Calu3 (cell line): ENCODE measurements at regions not wholly inside any gene's neighbourhood (a gene's known extent, or its start where the extent isn't known, plus 50 kb on each side); places are given as distances from the start of the nearest gene placed in this dataset.

Experiments
- BruUV-seq: library from RNA; stranded (reverse); fragments of 400-500 nt; replicated peaks from 2 replicates; lab custom pipeline; 2021; lab: Mats Ljungman, UMichigan
- CTCF ChIA-PET: fragments of 300-600 bp; sonication (Branson Sonifier 250); formaldehyde crosslinking; loops from one replicate; lab custom pipeline; 2022; ENCODE audit warnings: antibody characterized with exemption; lab: Charles Lee
- DNase-seq: peaks from one replicate; pipeline ENCODE4 v3.0.0; 2022
- H3K27ac Mint-ChIP-seq: one replicate; pipeline ENCODE4 v1.8.0; 2022; ENCODE audit warnings: mixed read lengths; ENCODE audit not compliant: unreplicated experiment
- H3K27me3 Mint-ChIP-seq: one replicate; pipeline ENCODE4 v1.8.0; 2022; ENCODE audit warnings: mixed read lengths; ENCODE audit not compliant: unreplicated experiment
- H3K36me3 Mint-ChIP-seq: one replicate; pipeline ENCODE4 v1.8.0; 2022; ENCODE audit warnings: mild to moderate bottlenecking, moderate library complexity, mixed read lengths; ENCODE audit not compliant: insufficient read depth, unreplicated experiment
- H3K4me1 Mint-ChIP-seq: one replicate; pipeline ENCODE4 v1.8.0; 2022; ENCODE audit warnings: mild to moderate bottlenecking, low read depth, mixed read lengths; ENCODE audit not compliant: unreplicated experiment
- H3K4me3 Mint-ChIP-seq: one replicate; pipeline ENCODE4 v1.8.0; 2022; ENCODE audit warnings: mild to moderate bottlenecking, low read depth, moderate library complexity, mixed read lengths; ENCODE audit not compliant: unreplicated experiment
- H3K9me3 Mint-ChIP-seq: one replicate; pipeline ENCODE4 v1.8.0; 2022; ENCODE audit warnings: low read depth, mixed read lengths; ENCODE audit not compliant: unreplicated experiment
- intact Hi-C: fragments of 100-400 bp; cut with micrococcal nuclease; formaldehyde crosslinking; loops from one replicate; pipeline ENCODE4 v1.10.0; 2022; ENCODE audit not compliant: unreplicated experiment
- TF ChIP-seq, protein P1 (sequence below): fragments of 200-600 bp; IDR thresholded peaks from one replicate; pipeline ENCODE4 v1.8.0; 2022; ENCODE audit warnings: antibody characterized with exemption; ENCODE audit not compliant: unreplicated experiment

DNA sequence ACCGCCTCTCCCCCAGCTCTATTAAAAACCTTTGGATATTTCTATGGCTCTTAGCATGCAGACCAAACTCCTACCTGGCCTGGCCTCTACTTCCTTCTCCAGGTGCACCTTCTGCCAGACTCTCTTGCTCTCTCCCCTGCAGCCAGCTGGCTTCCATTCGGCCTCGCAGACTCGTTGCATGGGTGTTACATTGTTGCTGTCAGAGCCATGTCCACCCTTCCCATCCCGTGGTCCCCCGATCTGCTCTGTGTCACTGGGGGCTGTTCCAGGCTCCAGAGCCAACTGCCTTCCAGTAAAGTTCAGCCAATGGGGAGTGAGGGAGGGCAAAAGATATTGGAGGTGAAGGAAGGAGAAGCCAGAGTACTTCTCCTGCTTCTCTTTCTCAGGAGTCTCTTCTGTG is 112.5 kb upstream of the LGALSL start:
- DNase-seq, result no peak

GRCh38 chr2:64342195-64343099 is 111.5 kb upstream of the LGALSL start:
- DNase-seq, result no peak
- TF ChIP-seq, protein P1, sequence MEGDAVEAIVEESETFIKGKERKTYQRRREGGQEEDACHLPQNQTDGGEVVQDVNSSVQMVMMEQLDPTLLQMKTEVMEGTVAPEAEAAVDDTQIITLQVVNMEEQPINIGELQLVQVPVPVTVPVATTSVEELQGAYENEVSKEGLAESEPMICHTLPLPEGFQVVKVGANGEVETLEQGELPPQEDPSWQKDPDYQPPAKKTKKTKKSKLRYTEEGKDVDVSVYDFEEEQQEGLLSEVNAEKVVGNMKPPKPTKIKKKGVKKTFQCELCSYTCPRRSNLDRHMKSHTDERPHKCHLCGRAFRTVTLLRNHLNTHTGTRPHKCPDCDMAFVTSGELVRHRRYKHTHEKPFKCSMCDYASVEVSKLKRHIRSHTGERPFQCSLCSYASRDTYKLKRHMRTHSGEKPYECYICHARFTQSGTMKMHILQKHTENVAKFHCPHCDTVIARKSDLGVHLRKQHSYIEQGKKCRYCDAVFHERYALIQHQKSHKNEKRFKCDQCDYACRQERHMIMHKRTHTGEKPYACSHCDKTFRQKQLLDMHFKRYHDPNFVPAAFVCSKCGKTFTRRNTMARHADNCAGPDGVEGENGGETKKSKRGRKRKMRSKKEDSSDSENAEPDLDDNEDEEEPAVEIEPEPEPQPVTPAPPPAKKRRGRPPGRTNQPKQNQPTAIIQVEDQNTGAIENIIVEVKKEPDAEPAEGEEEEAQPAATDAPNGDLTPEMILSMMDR, result no peak
- CTCF ChIA-PET, result interaction anchor here (0.9 kb wide), 1 partner anchor 165 kb away, joined by 3 read pairs; no protein-coding TSS in a partner anchor
- H3K4me3 Mint-ChIP-seq, result no peak overlapping the region
- H3K4me1 Mint-ChIP-seq, result peaks cover 11% of the 10 kb centered on the region
- no peak overlapping the region for H3K27ac Mint-ChIP-seq
- intact Hi-C loops, result no loop called here
- BruUV-seq, result no TSS peak
- no peaks in the 10 kb centered on the region for H3K27me3 Mint-ChIP-seq
- peaks cover under 1% of the 10 kb centered on the region for H3K9me3 Mint-ChIP-seq
- no peaks in the 10 kb centered on the region for H3K36me3 Mint-ChIP-seq

More for the DNA sequence above, 112.5 kb upstream of the LGALSL start:
- intact Hi-C loops, result no loop called here
- H3K4me3 Mint-ChIP-seq, result no peak overlapping the region
- peaks cover 3% of the 10 kb centered on the region for H3K9me3 Mint-ChIP-seq
- CTCF ChIA-PET, result no interaction called here
- no peak overlapping the region for H3K27ac Mint-ChIP-seq
- no TSS peak for BruUV-seq
- H3K4me1 Mint-ChIP-seq, result peaks cover 11% of the 10 kb centered on the region
- TF ChIP-seq, protein P1, result no peak
- H3K36me3 Mint-ChIP-seq, result no peaks in the 10 kb centered on the region
- H3K27me3 Mint-ChIP-seq, result no peaks in the 10 kb centered on the region

DNA sequence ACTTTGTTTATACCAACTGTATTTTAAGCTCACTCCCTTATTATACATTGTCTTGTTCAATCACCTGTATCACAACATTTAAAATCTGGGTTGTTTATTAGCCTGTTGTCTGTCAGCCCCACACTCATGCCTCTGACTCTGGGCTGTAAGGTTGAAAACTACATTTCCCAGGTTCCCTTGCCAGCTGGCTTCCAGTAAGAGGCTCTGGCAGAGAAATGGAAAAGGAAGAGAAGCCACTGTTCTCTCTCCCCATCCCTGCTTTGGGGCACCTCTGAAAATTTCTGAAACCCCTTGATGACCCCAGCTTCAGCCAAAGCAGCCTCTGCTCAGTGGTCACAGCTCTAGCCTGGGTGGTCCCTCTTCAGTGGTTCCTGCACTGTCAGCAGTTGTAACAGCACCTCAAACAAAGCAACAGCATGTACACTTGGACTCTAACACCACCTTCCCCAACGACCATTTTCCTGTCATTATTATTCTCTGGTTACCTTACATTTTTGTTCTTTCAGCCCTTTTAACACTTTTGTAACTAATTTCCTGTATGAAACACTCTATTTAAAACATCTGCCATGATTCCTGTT is 108.9 kb upstream of the LGALSL start:
- no TSS peak for BruUV-seq
- DNase-seq, result no peak
- H3K36me3 Mint-ChIP-seq, result no peaks in the 10 kb centered on the region
- intact Hi-C loops, result no loop called here
- H3K4me3 Mint-ChIP-seq, result no peak overlapping the region
- TF ChIP-seq, protein P1, result no peak
- no peaks in the 10 kb centered on the region for H3K27me3 Mint-ChIP-seq
- no peaks in the 10 kb centered on the region for H3K9me3 Mint-ChIP-seq
- no peak overlapping the region for H3K27ac Mint-ChIP-seq
- peaks cover 11% of the 10 kb centered on the region for H3K4me1 Mint-ChIP-seq
- CTCF ChIA-PET, result no interaction called here

- no TSS peak for BruUV-seq
- DNase-seq, result no peak
- TF ChIP-seq, protein P1, result no peak
- CTCF ChIA-PET, result interaction anchor here (1.4 kb wide), 1 partner anchor 14 kb away, joined by 3 read pairs; no protein-coding TSS in a partner anchor
- Mint-ChIP-seq H3K9me3 (no peaks in the 10 kb centered on the region), H3K27ac (no peak overlapping the region), H3K27me3 (no peaks in the 10 kb centered on the region), H3K4me1 (peaks cover 11% of the 10 kb centered on the region), H3K36me3 (no peaks in the 10 kb centered on the region), H3K4me3 (no peak overlapping the region)
- intact Hi-C loops, result no loop called here
Measured at GRCh38 chr2:64345998-64346397, 108.0 kb upstream of the LGALSL start.
